22Rv1 (cell line): ENCODE measurements at regions not wholly inside any gene's neighbourhood (a gene's known extent, or its start where the extent isn't known, plus 50 kb on each side); places are given as distances from the start of the nearest gene placed in this dataset.

Source experiments
- H3K27ac ChIP-seq: fragments of 450-650 bp; 2 replicates; pipeline ENCODE4 v1.5.1; 2017
- ZFX ChIP-seq: fragments of 450-650 bp; IDR thresholded peaks from 2 replicates; pipeline ENCODE4 v1.6.1; 2017; ENCODE audit warnings: antibody characterized with exemption, borderline replicate concordance
- TF ChIP-seq, protein P1 (sequence below): fragments of 450-650 bp; IDR thresholded peaks from 2 replicates; pipeline ENCODE4 v1.5.1; 2017; ENCODE audit warnings: mild to moderate bottlenecking

- TF ChIP-seq, protein P1, sequence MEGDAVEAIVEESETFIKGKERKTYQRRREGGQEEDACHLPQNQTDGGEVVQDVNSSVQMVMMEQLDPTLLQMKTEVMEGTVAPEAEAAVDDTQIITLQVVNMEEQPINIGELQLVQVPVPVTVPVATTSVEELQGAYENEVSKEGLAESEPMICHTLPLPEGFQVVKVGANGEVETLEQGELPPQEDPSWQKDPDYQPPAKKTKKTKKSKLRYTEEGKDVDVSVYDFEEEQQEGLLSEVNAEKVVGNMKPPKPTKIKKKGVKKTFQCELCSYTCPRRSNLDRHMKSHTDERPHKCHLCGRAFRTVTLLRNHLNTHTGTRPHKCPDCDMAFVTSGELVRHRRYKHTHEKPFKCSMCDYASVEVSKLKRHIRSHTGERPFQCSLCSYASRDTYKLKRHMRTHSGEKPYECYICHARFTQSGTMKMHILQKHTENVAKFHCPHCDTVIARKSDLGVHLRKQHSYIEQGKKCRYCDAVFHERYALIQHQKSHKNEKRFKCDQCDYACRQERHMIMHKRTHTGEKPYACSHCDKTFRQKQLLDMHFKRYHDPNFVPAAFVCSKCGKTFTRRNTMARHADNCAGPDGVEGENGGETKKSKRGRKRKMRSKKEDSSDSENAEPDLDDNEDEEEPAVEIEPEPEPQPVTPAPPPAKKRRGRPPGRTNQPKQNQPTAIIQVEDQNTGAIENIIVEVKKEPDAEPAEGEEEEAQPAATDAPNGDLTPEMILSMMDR = no peak
- no peak for TF ChIP-seq ZFX
Observed at GRCh38 chr12:46103559-46104383, 113.4 kb upstream of the SCAF11 start.

GRCh38 chr12:46101485-46101869 lies 111.1 kb upstream of the SCAF11 start:
- H3K27ac ChIP-seq = no peak overlapping the region
- TF ChIP-seq, protein P1 = no peak
- TF ChIP-seq ZFX = no peak

More at GRCh38 chr12:46103559-46104383, 113.4 kb upstream of the SCAF11 start:
- no peak overlapping the region for H3K27ac ChIP-seq

GRCh38 chr12:46100551-46101484 lies 110.4 kb upstream of the SCAF11 start:
- TF ChIP-seq ZFX = no peak
- TF ChIP-seq, protein P1 = no peak

DNA sequence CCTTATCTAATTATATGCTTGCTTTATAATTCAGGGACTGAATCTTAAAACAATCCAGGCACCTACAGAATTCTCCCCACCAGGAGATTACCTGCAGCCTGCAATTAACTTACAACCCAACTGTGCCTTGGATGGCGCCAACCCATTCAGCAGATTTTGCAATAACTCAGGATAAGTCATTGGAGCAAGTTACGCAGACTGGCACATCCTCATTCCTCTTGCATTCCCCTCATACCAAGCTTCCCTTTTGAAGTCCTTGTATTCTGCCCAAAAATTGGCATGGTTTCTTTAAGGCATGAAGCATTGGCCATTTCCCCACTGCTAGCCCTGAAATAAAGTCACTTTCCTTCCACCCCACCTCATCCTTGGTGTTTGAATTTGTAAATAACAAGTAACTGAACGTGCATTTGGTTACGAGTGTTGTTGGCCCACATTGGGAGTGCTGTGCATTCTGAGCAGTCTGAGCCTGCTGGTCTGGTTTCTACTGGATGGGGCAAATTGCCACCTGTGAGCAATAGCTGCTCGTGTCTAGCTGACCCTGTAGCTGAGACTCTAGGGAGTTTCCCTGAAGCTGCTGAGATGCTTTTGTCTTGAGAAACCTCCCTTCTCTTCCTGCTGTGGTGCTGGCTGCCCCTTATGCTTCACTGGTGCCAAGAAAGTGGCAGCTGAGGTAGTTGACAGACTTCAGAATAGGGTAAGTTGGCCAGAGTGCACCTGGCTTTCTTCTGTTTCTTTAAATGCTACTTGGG lies 99.2 kb upstream of the SCAF11 start:
- H3K27ac ChIP-seq = no peak overlapping the region
- TF ChIP-seq ZFX = no peak
- TF ChIP-seq, protein P1 = no peak

More at GRCh38 chr12:46100551-46101484, 110.4 kb upstream of the SCAF11 start:
- H3K27ac ChIP-seq = no peak overlapping the region

GRCh38 chr12:46087916-46088439 lies 97.6 kb upstream of the SCAF11 start:
- H3K27ac ChIP-seq = no peak overlapping the region
- no peak for TF ChIP-seq ZFX
- TF ChIP-seq, protein P1 = no peak

GRCh38 chr12:46084666-46085631 lies 94.6 kb upstream of the SCAF11 start:
- no peak overlapping the region for H3K27ac ChIP-seq
- TF ChIP-seq ZFX = no peak
- TF ChIP-seq, protein P1 = no peak
